Hippocampal formation (tissue), 2 donors: ENCODE measurements at regions not wholly inside any gene's neighbourhood (a gene's known extent, or its start where the extent isn't known, plus 50 kb on each side); places are given as distances from the start of the nearest gene placed in this dataset.
"Not testable (repeated sequence)": the region's sequence is repeated elsewhere in the genome, so short reads cannot be mapped to it uniquely, and the experiment has no call there.

Experiments used
- DNase-seq, 2 donors: peaks; one replicate each; lab custom pipeline; 2025; lab: John Stamatoyannopoulos, UW

DNA sequence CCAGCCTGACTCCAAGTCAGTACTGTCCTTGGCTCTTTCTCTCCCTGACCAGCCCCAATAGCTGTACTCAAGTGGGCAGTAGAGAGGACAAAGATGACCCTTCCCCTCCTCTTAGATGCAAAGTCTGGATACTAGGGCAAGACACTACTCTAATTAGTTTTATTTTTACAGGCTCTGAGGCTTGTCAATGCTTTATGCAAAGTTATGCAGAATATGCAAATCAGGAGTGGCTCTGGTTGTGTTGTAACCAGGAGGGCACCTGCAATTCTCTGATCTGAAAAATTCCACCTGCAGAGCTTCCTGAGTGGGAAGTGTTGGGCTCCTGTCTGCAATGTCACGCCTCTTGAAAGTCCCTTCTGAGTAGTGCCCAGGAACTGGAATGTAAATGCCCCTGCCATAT is 201.5 kb downstream of the RGS3 start:
- DNase-seq, result no peak

DNA sequence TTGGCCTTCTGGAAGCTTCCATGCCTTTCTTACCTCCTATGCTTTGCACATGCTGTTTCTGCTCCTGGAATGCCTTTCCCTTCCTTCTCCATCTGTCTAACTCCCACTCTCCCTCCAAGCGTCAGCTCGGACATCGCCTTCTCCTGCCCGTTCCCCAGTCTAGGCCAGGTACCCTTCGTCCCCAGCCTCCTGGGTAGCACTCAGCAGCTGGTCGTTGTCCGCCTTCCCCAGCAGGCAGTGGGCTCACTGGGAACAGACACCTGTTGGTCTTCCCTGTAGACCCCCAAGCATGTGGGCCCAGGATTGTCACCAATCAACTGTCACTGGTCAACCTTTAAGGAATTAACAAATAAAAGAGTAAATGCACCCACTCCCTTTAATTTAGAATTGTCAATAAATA is 202.2 kb downstream of the RGS3 start:
- no peak for DNase-seq

GRCh38 chr9:113668061-113668460 is 204.5 kb downstream of the RGS3 start:
- DNase-seq, result no peak

DNA sequence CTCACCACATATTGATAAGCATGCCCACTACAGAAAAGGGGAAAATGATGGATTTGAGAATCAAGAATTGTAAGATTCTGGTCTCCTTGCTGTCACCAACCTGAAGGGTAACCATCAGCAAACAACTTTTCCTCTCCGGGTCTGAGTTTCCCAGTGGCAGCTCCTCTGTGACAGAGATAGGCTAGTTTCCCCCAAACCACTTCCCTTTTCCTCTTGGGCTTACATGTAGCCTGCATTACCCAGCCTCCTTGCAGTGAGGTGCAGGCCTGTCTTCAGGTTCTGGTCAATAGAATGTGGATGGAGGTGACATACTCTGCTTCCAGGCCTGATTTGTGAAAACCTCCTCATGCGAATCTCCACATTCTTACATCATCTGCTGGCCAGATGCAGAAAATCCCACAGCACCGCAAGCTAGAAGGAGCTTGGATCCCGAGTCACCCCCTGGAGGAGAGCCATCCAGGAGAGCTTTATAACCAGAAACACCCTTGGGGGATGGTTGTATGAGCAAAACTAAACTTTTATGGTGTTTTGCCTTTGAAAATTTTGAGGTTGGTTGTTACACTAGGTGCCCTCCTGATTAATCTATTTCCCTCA is 206.1 kb downstream of the RGS3 start:
- no peak for DNase-seq

DNA sequence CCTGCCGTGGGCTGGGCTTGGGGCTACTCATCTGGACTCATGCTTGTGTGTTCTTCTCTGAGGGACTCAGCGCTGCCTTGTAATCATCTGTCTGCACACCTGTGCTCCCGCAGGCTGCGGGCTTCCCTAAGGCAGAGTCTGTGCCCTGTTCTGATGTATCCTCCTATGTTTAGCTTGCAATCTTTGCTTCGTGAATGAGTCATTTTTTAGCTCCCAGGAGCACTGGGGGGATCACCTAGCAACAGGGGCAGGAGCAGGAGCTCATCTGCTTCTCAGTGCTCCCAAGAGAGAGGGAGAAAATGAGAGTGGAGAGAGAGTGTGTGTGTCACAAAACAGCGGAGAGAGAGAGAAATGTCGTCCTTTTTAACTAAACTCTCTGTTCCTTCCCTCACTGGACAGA is 202.4 kb upstream of the ZNF618 start:
- DNase-seq, result no peak

DNA sequence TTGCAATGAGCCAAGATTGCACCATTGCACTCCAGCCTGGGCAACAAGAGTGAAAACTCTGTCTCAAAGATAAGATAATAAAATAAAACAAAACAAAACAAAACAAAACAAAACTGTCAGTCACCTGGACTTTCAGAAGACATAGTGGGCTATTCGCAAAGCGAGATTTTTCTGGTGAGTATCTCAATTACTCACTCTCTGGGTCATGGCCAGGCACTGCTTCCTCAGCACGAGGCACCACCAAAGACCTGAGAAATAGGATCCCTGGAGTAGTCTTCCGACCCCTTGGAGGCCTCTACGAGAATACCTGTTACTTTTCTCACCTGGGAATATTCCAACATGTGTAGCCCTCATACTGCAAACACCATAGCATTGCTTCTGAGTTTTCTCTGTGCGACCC is 201.7 kb upstream of the ZNF618 start:
- no peak for DNase-seq

- no peak for DNase-seq
Observed at GRCh38 chr9:113675475-113675941, 200.6 kb upstream of the ZNF618 start.

GRCh38 chr9:113677057-113677456 is 199.1 kb upstream of the ZNF618 start:
- DNase-seq, result no peak

GRCh38 chr9:113677569-113677968 is 198.5 kb upstream of the ZNF618 start:
- DNase-seq, result no peak

DNA sequence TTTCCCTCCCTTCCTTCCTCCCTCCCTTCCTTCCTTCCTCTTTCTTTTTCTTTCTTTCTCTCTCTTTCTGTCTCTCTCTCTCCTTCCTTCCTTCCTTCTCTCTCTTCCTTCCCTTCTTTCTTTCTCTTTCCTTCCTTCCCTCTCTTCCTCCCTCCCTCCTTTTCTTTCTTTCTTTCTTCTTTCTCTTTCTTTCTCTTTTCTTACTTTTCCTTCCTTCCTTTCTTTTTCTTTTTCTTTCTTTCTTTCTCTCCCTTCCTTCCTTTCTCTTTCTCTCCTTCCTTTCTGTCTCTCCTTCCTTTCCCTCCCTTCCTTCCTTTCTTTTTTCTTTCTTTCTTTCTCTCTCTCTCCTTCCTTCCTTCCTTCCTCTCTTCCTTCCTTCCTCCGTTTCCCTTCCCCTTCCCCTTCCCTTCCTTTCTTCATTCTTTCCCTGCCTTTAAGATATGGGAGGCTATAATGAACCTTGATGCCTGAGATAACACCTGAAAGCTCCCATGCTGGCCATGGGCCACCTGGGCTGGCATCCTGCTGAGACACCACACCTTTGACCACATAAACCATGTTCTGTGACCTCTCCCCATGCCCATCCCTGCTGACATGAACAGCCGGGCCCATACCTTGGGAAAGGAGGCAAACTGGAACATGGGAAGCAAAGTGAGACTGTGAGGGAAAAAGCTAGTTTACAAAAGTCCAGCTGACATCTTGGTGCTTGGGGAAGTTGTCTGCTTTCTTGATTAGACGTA is 197.8 kb upstream of the ZNF618 start:
- DNase-seq, result no peak

GRCh38 chr9:113678859-113679256 is 197.3 kb upstream of the ZNF618 start:
- no peak for DNase-seq

DNA sequence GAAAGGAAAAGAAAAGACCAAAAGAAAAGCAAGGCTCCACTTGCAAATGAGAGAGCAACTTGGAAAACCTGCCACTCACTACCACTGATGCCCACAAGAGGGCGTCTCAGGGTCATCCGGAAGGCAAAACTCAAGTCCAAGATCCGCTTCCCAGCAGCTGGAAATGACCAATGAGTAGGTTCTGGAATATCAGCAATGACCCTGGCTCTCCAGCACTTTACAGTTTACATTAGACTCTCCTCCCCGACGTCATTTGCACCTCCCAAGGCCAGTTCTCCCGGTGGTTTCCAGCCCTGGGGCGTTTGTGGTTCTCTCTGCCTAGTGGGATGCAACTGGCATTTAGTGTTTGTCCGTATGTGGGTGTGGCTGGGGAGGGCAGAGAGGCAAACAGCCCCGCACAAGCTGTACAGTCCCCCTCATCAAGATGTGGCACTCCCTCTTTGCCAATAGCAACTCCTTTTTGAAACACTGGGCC is 193.8 kb upstream of the ZNF618 start:
- peak; percentile 32 to 50 for DNase-seq

DNA sequence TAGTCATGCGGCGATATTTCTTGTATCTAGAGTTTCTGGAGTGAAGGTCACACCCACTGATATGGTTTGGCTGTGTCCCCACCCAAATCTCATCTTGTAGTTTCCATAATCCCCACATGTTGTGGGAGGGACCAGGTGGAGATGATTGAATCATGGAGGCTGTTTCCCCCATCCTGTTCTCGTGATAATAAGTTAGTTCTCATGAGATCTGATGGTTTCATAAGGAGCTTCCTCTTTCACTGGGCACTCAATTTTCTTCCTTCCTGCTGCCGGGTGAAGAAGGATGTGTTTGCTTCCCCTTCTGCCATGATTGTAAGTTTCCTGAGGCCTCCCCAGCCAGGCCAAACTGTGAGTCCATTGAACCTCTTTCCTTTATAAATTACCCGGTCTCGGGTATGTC is 190.5 kb upstream of the ZNF618 start:
- not testable (repeated sequence) for DNase-seq

GRCh38 chr9:113687107-113687679 is 188.9 kb upstream of the ZNF618 start:
- DNase-seq, result no peak

GRCh38 chr9:113687680-113688371 is 188.3 kb upstream of the ZNF618 start:
- DNase-seq, result no peak

GRCh38 chr9:113690055-113690740 is 185.9 kb upstream of the ZNF618 start:
- DNase-seq, result no peak

GRCh38 chr9:113692256-113692655 is 183.9 kb upstream of the ZNF618 start:
- DNase-seq, result no peak

GRCh38 chr9:113694912-113695311 is 181.2 kb upstream of the ZNF618 start:
- no peak for DNase-seq

- DNase-seq, result no peak
Observed at GRCh38 chr9:113695440-113695851, 180.7 kb upstream of the ZNF618 start.

- no peak for DNase-seq
Observed at GRCh38 chr9:113695901-113696300, 180.2 kb upstream of the ZNF618 start.

GRCh38 chr9:113701774-113702755 is 174.0 kb upstream of the ZNF618 start:
- DNase-seq, result no peak
